Mammary epithelial cell (primary cell): ENCODE measurements at regions not wholly inside any gene's neighbourhood (a gene's known extent, or its start where the extent isn't known, plus 50 kb on each side); places are given as distances from the start of the nearest gene placed in this dataset.
"Not testable (repeated sequence)": the region's sequence is repeated elsewhere in the genome, so short reads cannot be mapped to it uniquely, and the experiment has no call there.

Experiments
- EZH2 ChIP-seq: IDR thresholded peaks from 2 replicates; pipeline ENCODE4 v1.6.1; 2012; ENCODE audit warnings: low read length, inconsistent platforms, borderline replicate concordance
- TF ChIP-seq, protein P1 (sequence below), 2 donors: IDR thresholded peaks in 1 of 2; conservative IDR thresholded peaks in 1 of 2; 2 replicates each; pipeline ENCODE4 v1.5.1; 2011 to 2012; ENCODE audit warnings: inconsistent platforms in 2 of 2, low read length in 2 of 2, mild to moderate bottlenecking in 2 of 2, control low read depth in 1 of 2, low read depth in 1 of 2; ENCODE audit not compliant: insufficient read depth in 1 of 2; ENCODE audit errors: extremely low read depth in 1 of 2

GRCh38 chr6:5831219-5831862, 175.4 kb downstream of the NRN1 start:
- TF ChIP-seq, protein P1, sequence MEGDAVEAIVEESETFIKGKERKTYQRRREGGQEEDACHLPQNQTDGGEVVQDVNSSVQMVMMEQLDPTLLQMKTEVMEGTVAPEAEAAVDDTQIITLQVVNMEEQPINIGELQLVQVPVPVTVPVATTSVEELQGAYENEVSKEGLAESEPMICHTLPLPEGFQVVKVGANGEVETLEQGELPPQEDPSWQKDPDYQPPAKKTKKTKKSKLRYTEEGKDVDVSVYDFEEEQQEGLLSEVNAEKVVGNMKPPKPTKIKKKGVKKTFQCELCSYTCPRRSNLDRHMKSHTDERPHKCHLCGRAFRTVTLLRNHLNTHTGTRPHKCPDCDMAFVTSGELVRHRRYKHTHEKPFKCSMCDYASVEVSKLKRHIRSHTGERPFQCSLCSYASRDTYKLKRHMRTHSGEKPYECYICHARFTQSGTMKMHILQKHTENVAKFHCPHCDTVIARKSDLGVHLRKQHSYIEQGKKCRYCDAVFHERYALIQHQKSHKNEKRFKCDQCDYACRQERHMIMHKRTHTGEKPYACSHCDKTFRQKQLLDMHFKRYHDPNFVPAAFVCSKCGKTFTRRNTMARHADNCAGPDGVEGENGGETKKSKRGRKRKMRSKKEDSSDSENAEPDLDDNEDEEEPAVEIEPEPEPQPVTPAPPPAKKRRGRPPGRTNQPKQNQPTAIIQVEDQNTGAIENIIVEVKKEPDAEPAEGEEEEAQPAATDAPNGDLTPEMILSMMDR (conservative IDR thresholded peaks at IDR 0.05 in 1 of 2, IDR thresholded peaks at IDR 0.05 in 1 of 2; ENCODE audit: extremely low read depth in 1 of 2, insufficient read depth in 1 of 2, low read depth in 1 of 2, low read length in 2 of 2) = not testable (repeated sequence)
- not testable (repeated sequence) for TF ChIP-seq EZH2
